ENCODE measurements at regions not wholly inside any gene's neighbourhood (a gene's known extent, or its start where the extent isn't known, plus 50 kb on each side); places are given as distances from the start of the nearest gene placed in this dataset.
A peak's percentile ranks its signal among the peaks of the same experiment; 100 is the strongest.

- peak; percentile 39 for DNase-seq
Observed at GRCh38 chr7:109158246-109158645, 588.6 kb downstream of the DNAJB9 start.

DNA sequence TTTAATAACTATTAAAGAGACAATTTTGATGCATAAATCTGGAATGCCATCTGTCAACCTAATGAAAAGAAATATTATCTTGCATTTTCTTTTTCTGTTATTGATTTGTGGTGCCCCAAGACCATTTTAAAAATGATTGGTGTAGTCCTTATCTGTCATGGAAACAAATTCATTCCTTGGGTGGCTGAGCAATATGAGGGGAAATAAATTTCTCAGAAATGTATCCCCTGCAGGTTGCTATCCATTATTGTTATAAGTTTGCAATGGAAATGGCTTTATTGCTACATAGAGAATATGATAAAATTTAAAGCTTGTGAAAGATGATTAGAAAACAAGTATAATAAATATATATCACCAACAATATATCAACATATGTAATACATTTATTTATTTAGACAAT is 607.0 kb downstream of the DNAJB9 start:
- DNase-seq: no peak

GRCh38 chr7:109178342-109178741 is 608.7 kb downstream of the DNAJB9 start:
- no peak for DNase-seq

DNA sequence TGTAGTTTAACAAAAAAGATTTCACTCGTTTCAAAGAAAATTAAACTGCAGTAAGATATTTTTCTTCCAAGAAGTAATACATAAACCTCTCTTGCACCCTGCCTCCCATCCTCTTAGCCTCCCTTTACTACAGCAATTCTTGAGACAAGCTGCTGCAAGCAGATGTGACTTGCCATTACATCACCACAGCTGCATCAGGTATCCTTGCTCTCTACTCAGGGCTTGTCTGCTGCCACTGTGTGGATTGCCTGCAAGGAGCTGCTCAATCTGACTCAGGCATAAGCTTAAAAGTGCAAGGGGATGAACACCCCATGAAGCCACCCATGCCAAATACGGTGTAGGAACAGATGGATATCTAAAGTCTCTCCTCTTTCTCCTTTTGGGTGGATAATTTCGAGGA is 609.9 kb downstream of the DNAJB9 start:
- no peak for DNase-seq

- DNase-seq: no peak
Observed at GRCh38 chr7:109190766-109191398, 621.2 kb downstream of the DNAJB9 start.

GRCh38 chr7:109206196-109206595 is 636.5 kb downstream of the DNAJB9 start:
- no peak for DNase-seq

GRCh38 chr7:109213081-109213480 is 643.4 kb downstream of the DNAJB9 start:
- no peak for DNase-seq

- DNase-seq: no peak
Observed at GRCh38 chr7:109215341-109215740, 645.7 kb downstream of the DNAJB9 start.

DNA sequence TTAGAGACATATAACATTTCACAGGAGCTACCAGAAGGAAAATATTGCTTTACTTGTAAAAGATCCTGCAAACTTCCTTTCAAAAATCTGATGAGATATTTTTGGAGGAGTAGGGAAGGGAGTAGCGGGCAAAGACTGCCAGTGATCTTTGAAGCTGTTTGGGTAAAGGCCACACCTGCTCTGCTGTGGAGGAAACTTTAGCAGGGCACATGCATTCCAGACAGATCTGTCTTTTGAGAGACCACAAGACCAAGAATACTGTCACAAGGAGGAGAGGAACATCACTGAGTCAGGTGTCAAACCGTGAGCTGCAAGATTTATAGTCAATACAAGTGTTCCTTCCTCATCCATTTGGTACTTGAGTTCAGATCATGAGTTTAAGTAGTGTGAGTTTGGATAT is 654.4 kb downstream of the DNAJB9 start:
- no peak for DNase-seq

GRCh38 chr7:109226699-109227098 is 657.0 kb downstream of the DNAJB9 start:
- no peak for DNase-seq

DNA sequence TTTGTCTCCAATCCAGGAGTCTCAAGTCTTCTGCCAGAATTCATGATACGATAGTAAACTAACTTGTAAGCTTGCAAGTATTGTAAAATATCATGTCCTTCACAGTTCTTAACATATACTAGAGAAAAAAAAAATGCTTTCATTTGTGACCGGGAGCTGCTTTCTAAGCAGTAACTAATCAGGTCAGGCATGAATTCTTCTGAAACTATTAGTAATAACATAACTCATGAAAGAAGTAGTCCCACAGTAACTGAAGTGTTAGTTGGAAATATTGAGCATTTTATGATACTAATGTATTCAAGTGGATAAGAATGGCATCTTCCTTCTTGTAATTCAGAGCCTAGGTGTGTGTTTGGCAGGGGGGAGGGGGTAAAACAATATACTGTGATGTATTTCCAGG is 665.6 kb downstream of the DNAJB9 start:
- no peak for DNase-seq

DNA sequence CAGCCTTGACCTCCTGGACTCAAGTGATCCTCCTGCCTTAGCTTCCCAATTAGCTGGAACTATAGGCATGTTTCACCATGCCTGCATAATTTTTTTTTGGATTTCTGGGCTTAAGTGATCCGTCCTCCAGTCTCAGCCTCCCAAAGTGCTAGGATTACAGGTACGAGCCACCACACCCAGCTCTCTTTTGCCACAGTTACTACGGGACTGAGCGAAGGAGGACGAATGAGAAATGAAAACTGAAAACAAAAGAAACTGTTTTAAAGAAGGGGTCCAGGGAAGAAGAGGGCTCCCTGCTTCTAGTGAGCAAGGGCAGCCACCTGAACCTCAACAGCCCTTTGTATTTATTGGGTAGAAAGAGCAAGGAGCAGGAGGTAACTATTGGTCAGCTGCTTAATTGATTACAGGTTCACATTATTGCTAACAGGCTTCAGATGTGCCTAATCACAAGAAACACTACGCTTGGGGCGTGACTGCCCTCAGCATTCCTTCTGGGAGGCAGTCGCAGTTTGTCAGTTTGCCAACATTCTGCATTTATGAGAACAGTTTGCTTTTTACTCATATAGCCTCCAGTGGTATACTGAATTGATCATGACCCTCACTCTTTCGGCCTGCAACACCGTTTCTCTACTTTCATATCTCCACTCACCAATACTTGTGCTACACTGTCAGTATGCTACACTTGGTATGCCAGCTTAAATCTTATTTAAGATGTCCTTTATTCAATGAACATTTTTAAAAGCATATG is 676.8 kb downstream of the DNAJB9 start:
- no peak for DNase-seq

DNA sequence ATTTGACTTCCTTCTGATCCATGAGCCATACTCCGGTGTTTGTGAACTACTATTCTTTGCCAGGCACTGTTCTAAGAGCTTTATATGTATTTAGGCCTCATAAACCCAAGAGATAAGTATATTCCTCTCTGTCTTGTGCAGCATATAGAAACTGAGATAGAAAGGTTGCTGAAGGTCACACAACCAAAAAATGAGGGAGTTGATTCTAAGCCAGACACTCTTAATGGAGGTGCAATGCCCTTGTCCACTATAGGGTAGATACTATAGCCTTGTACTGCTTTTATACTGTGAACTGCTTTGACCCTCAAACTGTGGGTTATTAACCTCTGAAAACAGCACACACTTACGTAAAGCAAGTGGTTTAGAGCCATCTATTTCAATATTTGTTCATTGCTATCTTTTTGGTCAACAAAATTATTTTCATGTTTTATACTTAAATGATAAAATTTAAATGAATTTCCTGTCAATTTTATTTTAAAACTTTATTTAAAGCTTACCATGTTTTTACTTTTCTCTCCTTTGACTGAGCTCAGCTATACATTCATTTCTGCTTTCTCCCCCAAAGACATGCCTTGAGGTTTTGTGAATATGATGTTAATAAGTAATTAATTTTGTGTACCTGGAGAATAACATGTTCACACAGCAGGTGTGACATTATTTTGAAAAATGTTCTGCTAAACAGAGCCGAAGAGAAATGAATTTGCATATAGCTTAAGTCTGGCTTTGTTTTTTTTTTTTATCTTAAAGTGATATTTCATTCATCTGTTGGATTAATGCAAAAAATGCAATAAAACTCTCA is 687.3 kb downstream of the DNAJB9 start:
- no peak for DNase-seq

DNA sequence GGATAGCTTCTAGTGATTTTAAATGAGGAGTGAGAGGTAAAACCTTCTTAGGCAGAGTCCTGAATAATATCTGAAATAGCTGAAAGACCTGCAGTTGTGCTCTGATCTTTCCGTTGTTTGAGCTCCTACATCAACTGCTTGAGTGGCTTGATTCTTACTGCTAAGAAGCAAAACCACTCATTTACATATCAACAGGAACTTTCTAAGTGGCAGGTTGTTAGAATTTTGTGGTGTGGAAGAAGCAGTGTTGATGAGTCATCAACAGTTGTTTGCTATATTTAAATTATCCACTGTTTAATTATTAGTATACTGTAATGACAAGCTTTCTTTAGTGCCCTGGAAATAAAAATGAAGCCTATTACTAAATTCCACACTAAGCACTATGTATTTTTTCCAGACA is 689.5 kb downstream of the DNAJB9 start:
- no peak for DNase-seq

GRCh38 chr7:109261781-109262180 is 692.1 kb downstream of the DNAJB9 start:
- DNase-seq: no peak

DNA sequence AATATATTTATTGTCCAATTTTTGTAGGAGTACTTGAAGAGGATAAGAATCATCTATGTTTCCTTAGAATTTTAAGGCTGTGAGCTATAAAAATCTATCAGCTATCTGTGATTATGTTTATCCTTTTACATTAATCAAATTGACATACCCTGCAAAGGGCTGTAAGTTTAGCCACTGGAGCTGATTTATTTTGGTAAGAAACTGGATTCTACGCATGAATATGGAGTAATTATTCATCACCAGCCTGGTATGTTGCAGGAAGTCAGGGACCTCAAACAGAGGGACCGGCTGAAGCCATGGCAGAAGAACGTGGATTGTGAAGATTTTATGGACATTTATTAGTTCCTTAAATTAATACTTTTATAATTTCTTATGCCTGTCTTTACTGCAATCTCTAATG is 696.9 kb downstream of the DNAJB9 start:
- DNase-seq: no peak

DNA sequence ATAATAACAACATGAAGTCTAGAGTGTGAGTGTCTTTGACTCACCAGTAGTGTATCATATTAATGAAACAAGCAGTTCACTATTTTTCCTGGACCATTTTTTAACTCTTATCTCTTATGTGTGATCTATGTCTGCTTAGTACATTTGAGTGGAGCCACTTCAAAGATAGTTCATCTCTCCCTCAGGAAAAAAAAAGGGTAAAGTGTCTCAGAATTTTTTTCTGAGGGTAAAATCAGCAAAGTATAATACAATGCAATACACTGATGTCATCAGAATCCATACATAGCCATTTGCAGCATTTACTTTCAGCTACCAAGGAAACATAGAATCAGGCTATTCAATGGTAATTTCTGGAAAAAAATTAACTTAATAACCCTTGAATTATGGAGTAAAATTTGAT is 706.7 kb downstream of the DNAJB9 start:
- DNase-seq: no peak

- DNase-seq: no peak
Observed at GRCh38 chr7:109282726-109283125, 713.1 kb downstream of the DNAJB9 start.

- no peak for DNase-seq
Observed at GRCh38 chr7:109284943-109285342, 715.3 kb downstream of the DNAJB9 start.

DNA sequence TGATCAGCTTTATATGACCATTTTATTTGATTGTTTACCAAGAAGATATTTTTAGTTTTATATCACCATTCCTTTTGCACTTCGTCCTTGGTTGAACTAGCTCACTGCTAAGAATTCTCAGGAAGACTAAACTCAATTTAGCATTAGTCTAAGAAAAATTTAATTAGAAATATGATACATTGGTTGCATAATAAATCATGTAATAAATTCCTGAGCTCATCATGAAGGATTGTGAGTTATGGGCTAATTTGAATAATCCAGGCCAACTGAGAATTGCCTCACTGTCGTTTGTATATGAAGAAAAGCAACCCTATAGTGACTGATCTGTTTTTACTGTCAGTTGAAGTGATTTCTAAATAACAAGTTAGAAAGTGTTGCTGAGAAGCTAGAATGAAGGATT is 725.5 kb downstream of the DNAJB9 start:
- DNase-seq: no peak

GRCh38 chr7:109308816-109309215 is 739.1 kb downstream of the DNAJB9 start:
- no peak for DNase-seq

DNA sequence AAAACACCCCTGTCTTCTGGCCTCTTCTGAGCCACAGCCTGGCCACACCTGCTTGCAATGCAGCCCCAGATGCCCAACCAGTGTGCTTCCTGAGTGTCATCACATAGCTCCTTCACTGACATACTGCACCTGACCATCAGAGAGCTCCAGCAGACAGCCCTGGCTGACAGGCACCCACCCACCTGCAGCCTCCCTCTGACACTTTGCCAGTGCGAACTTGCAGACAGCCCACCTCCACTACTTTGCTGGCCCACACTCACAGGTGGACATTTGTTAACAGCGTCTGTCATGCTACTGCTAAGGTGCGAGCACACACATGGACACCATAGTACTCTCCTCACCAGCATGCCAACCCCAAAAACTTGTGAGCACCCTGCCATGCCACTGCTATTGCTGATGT is 740.1 kb downstream of the DNAJB9 start:
- DNase-seq: no peak

GRCh38 chr7:109318136-109318535 is 748.5 kb downstream of the DNAJB9 start:
- no peak for DNase-seq

DNA sequence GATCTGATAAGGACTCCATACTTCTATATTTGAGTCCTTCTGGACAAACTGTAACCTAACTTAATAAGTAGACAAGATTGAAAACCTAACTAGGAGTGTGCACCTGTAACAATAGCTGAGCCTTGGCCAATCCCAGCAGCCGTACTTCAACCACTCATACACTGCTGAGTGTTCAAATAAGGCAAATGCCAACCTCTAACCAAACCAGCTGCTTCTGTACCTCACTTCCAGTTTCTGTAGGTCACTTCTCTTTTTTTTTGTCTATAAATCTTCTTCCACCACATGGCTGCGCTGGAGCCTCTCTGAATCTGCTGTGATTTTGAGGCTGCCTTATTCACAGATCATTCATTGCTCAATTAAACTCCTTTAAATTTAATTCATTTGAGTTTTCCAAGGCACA is 753.2 kb downstream of the DNAJB9 start:
- no peak for DNase-seq

Data from right hindlimb (tissue), 1 donor.